HFF-Myc (cell line): ENCODE measurements at regions not wholly inside any gene's neighbourhood (a gene's known extent, or its start where the extent isn't known, plus 50 kb on each side); places are given as distances from the start of the nearest gene placed in this dataset.

Experiments
- DNase-seq: peaks from one replicate; pipeline ENCODE4 v3.0.0-alpha.2; 2011; ENCODE audit warnings: low read depth; ENCODE audit errors: extremely low read depth
- H3K4me3 ChIP-seq: replicated peaks from 2 replicates; pipeline ENCODE4 v1.5.1; 2011; ENCODE audit warnings: low read depth, mild to moderate bottlenecking, control low read depth, low read length
- TF ChIP-seq, protein P1 (sequence below): IDR thresholded peaks from 2 replicates; pipeline ENCODE4 v1.5.1; 2012; ENCODE audit warnings: mild to moderate bottlenecking, low read depth, low read length, control low read depth; ENCODE audit errors: missing control alignments

DNA sequence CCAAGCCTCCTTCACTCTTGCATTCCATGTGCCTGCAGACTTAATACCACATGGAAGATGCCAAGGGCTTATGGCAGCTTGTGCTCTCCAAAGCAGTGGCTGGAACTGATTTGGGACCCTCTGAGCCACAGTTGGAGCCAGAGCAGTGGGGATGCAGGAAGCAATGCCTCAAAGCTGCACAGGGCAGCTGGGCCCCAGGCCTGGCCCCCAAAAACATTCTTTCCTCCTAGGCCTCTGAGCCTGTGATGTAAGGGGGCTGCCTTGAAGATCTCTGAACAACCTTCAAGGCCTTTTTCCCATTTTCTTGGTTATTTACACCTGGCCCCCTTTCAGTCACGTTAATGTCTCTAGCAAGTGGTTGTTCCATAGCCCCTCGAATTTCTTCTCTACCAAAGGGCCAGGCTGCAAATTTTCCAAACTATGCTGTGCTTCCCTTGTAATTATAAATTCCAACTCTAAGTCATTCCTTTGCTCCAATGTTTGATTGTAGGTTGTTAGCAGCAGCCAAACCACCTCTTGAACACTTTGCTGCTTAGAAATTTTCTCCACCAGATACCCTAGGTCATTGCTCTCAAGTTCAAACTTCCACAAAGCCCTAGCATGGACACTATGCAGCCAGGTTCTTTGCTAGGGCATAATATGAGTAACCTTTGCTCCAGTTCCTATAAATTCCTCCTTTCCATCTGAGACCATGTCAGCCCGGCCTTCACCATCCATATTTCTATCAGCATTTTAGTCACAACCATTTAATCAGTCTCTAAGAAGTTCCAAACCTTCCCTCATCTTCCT is 245.0 kb upstream of the RBBP8 start:
- no peak for DNase-seq
- no peak overlapping the region for H3K4me3 ChIP-seq
- TF ChIP-seq, protein P1, sequence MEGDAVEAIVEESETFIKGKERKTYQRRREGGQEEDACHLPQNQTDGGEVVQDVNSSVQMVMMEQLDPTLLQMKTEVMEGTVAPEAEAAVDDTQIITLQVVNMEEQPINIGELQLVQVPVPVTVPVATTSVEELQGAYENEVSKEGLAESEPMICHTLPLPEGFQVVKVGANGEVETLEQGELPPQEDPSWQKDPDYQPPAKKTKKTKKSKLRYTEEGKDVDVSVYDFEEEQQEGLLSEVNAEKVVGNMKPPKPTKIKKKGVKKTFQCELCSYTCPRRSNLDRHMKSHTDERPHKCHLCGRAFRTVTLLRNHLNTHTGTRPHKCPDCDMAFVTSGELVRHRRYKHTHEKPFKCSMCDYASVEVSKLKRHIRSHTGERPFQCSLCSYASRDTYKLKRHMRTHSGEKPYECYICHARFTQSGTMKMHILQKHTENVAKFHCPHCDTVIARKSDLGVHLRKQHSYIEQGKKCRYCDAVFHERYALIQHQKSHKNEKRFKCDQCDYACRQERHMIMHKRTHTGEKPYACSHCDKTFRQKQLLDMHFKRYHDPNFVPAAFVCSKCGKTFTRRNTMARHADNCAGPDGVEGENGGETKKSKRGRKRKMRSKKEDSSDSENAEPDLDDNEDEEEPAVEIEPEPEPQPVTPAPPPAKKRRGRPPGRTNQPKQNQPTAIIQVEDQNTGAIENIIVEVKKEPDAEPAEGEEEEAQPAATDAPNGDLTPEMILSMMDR: no peak

DNA sequence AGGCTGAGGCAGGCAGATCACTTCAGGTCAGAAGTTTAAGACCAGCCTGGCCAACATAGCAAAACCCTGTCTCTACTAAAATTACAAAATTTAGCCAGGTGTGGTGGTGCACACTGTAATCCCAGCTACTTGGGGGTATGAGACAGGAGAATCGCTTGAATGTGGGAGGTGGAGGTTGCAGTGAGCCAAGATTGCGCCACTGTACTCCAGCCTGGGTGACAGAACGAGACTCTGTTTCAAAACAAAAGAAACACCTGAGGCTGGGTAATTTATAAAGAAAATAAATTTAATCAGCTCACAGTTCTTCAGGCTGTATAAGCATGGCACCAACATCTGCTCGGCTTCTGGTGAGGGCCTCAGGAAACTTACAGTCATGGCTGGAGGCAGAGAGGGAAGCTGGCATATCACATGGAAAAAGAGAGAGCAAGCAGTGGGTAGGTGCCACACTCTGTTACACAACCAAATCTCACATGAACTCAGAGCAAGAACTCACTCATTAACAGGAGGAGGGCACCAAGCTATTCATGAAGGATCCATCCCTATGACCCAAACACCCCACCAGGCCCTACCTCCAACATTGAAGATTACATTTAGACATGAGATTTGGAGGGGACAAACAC is 244.1 kb upstream of the RBBP8 start:
- TF ChIP-seq, protein P1: no peak
- no peak overlapping the region for H3K4me3 ChIP-seq
- no peak for DNase-seq

GRCh38 chr18:22689712-22690111 is 243.4 kb upstream of the RBBP8 start:
- no peak overlapping the region for H3K4me3 ChIP-seq
- TF ChIP-seq, protein P1: no peak
- no peak for DNase-seq

DNA sequence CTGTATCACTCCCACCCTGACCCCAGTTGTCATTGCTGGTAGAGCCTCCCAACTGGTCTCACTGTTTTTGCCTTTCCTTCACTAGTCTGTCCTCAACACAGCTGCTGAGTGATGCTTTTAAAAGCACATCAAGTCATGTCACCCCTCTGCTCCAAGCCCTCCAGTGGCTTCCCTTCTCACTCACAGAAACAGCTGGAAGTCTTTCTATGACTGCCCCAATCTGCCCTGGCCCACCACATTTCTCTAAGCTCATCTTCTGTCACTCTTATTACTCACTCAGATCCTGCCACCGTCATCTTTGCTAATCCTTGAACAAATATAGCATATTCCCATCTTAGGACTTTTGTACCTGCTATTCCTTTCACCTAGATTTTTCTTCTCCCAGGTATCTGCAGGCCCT is 242.6 kb upstream of the RBBP8 start:
- H3K4me3 ChIP-seq: no peak overlapping the region
- TF ChIP-seq, protein P1: no peak
- no peak for DNase-seq

- H3K4me3 ChIP-seq: no peak overlapping the region
- TF ChIP-seq, protein P1: no peak
- DNase-seq: peak; percentile 65
Measured at GRCh38 chr18:22691946-22692710, 241.0 kb upstream of the RBBP8 start.

DNA sequence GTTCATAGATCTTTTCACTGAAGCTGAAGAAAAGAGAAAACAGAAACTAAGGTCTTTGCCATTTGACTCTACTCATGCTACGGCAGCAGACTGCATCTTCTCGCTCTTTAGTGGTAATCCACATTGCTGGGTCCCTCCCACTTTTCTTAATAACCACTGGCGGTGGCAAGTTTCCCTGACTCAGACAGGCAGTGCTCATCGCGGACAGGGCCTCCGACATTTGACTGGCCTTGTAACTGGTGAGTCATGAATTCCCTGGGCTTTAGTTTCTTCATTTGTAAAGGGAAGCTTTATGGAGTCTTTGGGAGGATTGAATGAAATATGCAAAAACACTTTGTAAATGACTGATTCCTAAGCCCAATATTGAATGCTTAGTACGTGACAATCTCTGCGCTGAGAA is 238.2 kb upstream of the RBBP8 start:
- no peak overlapping the region for H3K4me3 ChIP-seq
- TF ChIP-seq, protein P1: no peak
- DNase-seq: peak; percentile 46
